ENCODE measurements at regions not wholly inside any gene's neighbourhood (a gene's known extent, or its start where the extent isn't known, plus 50 kb on each side); places are given as distances from the start of the nearest gene placed in this dataset.

- TF ChIP-seq CTCF (conservative IDR thresholded peaks at IDR 0.05; ENCODE audit: low read length) (no peak), EZH2phosphoT487 (IDR thresholded peaks at IDR 0.05; ENCODE audit: borderline replicate concordance) (no peak)
Observed at GRCh38 chr4:173585876-173586572, 56.0 kb upstream of the HAND2 start.

Measured in Loucy (cell line).